NB4 (cell line): ENCODE measurements at regions not wholly inside any gene's neighbourhood (a gene's known extent, or its start where the extent isn't known, plus 50 kb on each side); places are given as distances from the start of the nearest gene placed in this dataset.

Experiments used
- POLR2A ChIP-seq: IDR thresholded peaks from 2 replicates; pipeline ENCODE4 v1.6.1; 2011; ENCODE audit warnings: mild to moderate bottlenecking; ENCODE audit not compliant: insufficient read length; ENCODE audit errors: extremely low read depth
- TF ChIP-seq, protein P1 (sequence below): IDR thresholded peaks from one replicate; pipeline ENCODE4 v1.5.1; 2012; ENCODE audit warnings: low read depth, low read length

- TF ChIP-seq, protein P1, sequence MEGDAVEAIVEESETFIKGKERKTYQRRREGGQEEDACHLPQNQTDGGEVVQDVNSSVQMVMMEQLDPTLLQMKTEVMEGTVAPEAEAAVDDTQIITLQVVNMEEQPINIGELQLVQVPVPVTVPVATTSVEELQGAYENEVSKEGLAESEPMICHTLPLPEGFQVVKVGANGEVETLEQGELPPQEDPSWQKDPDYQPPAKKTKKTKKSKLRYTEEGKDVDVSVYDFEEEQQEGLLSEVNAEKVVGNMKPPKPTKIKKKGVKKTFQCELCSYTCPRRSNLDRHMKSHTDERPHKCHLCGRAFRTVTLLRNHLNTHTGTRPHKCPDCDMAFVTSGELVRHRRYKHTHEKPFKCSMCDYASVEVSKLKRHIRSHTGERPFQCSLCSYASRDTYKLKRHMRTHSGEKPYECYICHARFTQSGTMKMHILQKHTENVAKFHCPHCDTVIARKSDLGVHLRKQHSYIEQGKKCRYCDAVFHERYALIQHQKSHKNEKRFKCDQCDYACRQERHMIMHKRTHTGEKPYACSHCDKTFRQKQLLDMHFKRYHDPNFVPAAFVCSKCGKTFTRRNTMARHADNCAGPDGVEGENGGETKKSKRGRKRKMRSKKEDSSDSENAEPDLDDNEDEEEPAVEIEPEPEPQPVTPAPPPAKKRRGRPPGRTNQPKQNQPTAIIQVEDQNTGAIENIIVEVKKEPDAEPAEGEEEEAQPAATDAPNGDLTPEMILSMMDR, result no peak
- TF ChIP-seq POLR2A, result no peak
Measured at GRCh38 chr3:181879926-181880325, 168.2 kb downstream of the SOX2 start.
